HepG2 (cell line): ENCODE measurements at regions not wholly inside any gene's neighbourhood (a gene's known extent, or its start where the extent isn't known, plus 50 kb on each side); places are given as distances from the start of the nearest gene placed in this dataset.

Source experiments
- ATAC-seq: fragments of 200-7000 bp; cut with Tn5 transposase; 3 replicates; pipeline ENCODE4 v1.9.1; 2020; ENCODE audit warnings: mild to moderate bottlenecking, moderate library complexity
- BruUV-seq: library from RNA; stranded (reverse); fragments of 400-500 nt; replicated peaks from 2 replicates; lab custom pipeline; 2021; lab: Mats Ljungman, UMichigan
- CTCF ChIA-PET: fragments of 300-600 bp; formaldehyde crosslinking; extraction: SDS; loops from one replicate; lab custom pipeline; 2021; ENCODE audit warnings: low total read pairs, inconsistent platforms, low intra/inter-chr PET ratio; lab: Yijun Ruan, JAX
- POLR2A ChIA-PET: fragments of 350-600 bp; sonication (Branson Sonifier 250); formaldehyde crosslinking; loops from one replicate; lab custom pipeline; 2020; ENCODE audit warnings: antibody characterized with exemption, inconsistent platforms; lab: Yijun Ruan, JAX
- DNase-seq: peaks from one replicate; pipeline ENCODE4 v3.0.0-alpha.2; 2015; ENCODE audit warnings: low spot score
- FAIRE-seq: peaks from 3 replicates; lab custom pipeline; 2011; peaks lifted over from hg19 to GRCh38; lab: Jason Lieb, UNC
- H2AFZ ChIP-seq: one replicate; pipeline ENCODE4 v1.6.1; 2011; ENCODE audit warnings: low read length, inconsistent platforms
- H3K27ac ChIP-seq: fragments of 300-600 bp; 3 replicates; pipeline ENCODE4 v1.8.0; 2011; ENCODE audit warnings: mixed run types, mild to moderate bottlenecking, mixed read lengths, low read length, inconsistent platforms; ENCODE audit not compliant: insufficient read depth; ENCODE audit errors: extremely low read length
- H3K27me3 ChIP-seq, 2 experiments: fragments of 200-600 bp in 1 of 2; 2 replicates in 1 of 2; 3 replicates in 1 of 2; pipeline versions ENCODE4 v1.6.0 to v1.8.0; 2011; ENCODE audit warnings: low read length in 2 of 2, mild to moderate bottlenecking in 2 of 2, moderate library complexity in 2 of 2, inconsistent platforms in 1 of 2; ENCODE audit not compliant: insufficient read depth in 2 of 2, control insufficient read depth in 1 of 2
- H3K36me3 ChIP-seq, 2 experiments: fragments of 200-600 bp in 1 of 2; replicated peaks in 1 of 2; 2 replicates in 1 of 2; 3 replicates in 1 of 2; pipeline versions ENCODE4 v1.5.1 to v1.8.0; 2011; ENCODE audit warnings: low read length in 2 of 2, inconsistent platforms in 1 of 2; ENCODE audit not compliant: insufficient read depth in 2 of 2, control insufficient read depth in 1 of 2
- H3K4me1 ChIP-seq: 2 replicates; pipeline ENCODE4 v1.5.1; 2012; ENCODE audit warnings: low read length, inconsistent platforms; ENCODE audit not compliant: insufficient read depth
- H3K4me2 ChIP-seq: 2 replicates; pipeline ENCODE4 v1.6.0; 2011; ENCODE audit warnings: low read depth, low read length, inconsistent platforms
- H3K4me3 ChIP-seq, 3 experiments: fragments of 200-600 bp in 1 of 3; sonication (generic), shearing (Covaris generic) in 1 of 3; replicated peaks in 1 of 3; 2 replicates each; pipeline ENCODE4 v1.5.1; 2011 to 2016; ENCODE audit warnings: low read length in 3 of 3, inconsistent platforms in 2 of 3, low read depth in 2 of 3, mild to moderate bottlenecking in 2 of 3, control low read depth in 1 of 3, mixed read lengths in 1 of 3; ENCODE audit not compliant: insufficient read depth in 1 of 3
- H3K79me2 ChIP-seq: one replicate; pipeline ENCODE4 v1.6.1; 2011; ENCODE audit warnings: low read length, inconsistent platforms; ENCODE audit not compliant: insufficient read depth
- H3K9ac ChIP-seq: 2 replicates; pipeline ENCODE4 v1.6.0; 2011; ENCODE audit warnings: mild to moderate bottlenecking, low read depth, low read length, inconsistent platforms; ENCODE audit not compliant: insufficient read depth
- H3K9me3 ChIP-seq: 2 replicates; pipeline ENCODE4 v1.5.1; 2012; ENCODE audit warnings: mild to moderate bottlenecking, low read length
- H4K20me1 ChIP-seq: 2 replicates; pipeline ENCODE4 v1.6.0; 2011; ENCODE audit warnings: inconsistent platforms, mild to moderate bottlenecking, low read length, moderate library complexity; ENCODE audit not compliant: insufficient read depth
- ATAD3A ChIP-seq: sonication (generic); formaldehyde crosslinking; IDR thresholded peaks from 2 replicates; pipeline ENCODE4 v1.4.0; 2020; ENCODE audit warnings: missing genetic modification reagents
- CEBPG ChIP-seq: IDR thresholded peaks from 2 replicates; pipeline ENCODE4 v1.6.1; 2016
- MAFG ChIP-seq: sonication (generic); formaldehyde crosslinking; IDR thresholded peaks from 2 replicates; pipeline ENCODE4 v1.5.1; 2020; ENCODE audit warnings: mild to moderate bottlenecking, missing genetic modification reagents
- NCOR1 ChIP-seq: fragments of 200-600 bp; sonication (generic); IDR thresholded peaks from 2 replicates; pipeline ENCODE4 v1.7.0; 2017; ENCODE audit warnings: antibody characterized with exemption, low read length, borderline replicate concordance
- NFYC ChIP-seq: IDR thresholded peaks from 2 replicates; pipeline ENCODE4 v1.6.1; 2016; ENCODE audit warnings: missing genetic modification reagents, missing compliant biosample characterization
- TARDBP ChIP-seq: sonication (generic); formaldehyde crosslinking; IDR thresholded peaks from 2 replicates; pipeline ENCODE4 v1.8.0; 2022; ENCODE audit warnings: mild to moderate bottlenecking, missing genetic modification reagents
- ZNF276 ChIP-seq: sonication (generic); formaldehyde crosslinking; IDR thresholded peaks from 2 replicates; pipeline ENCODE4 v1.4.0; 2020; ENCODE audit warnings: mild to moderate bottlenecking, low read depth, missing genetic modification reagents
- ZNF337 ChIP-seq: sonication (generic); formaldehyde crosslinking; IDR thresholded peaks from 2 replicates; pipeline ENCODE4 v1.5.1; 2020; ENCODE audit warnings: missing genetic modification reagents, low read depth, mild to moderate bottlenecking, borderline replicate concordance
- ZNF382 ChIP-seq: sonication (generic); formaldehyde crosslinking; IDR thresholded peaks from 2 replicates; pipeline ENCODE4 v1.5.0; 2020; ENCODE audit warnings: missing genetic modification reagents, mild to moderate bottlenecking, borderline replicate concordance
- ZNF432 ChIP-seq: sonication (generic); formaldehyde crosslinking; IDR thresholded peaks from 2 replicates; pipeline ENCODE4 v1.5.0; 2020; ENCODE audit warnings: missing genetic modification reagents, mild to moderate bottlenecking, borderline replicate concordance
- ZNF580 ChIP-seq: IDR thresholded peaks from 2 replicates; pipeline ENCODE4 v1.6.1; 2016; ENCODE audit warnings: low read depth, borderline replicate concordance
- ZNF660 ChIP-seq: sonication (generic); formaldehyde crosslinking; IDR thresholded peaks from 2 replicates; pipeline ENCODE4 v1.5.1; 2020; ENCODE audit warnings: mild to moderate bottlenecking, low read depth, missing genetic modification reagents, borderline replicate concordance
- ZNF816 ChIP-seq: sonication (generic); formaldehyde crosslinking; IDR thresholded peaks from 2 replicates; pipeline ENCODE4 v1.8.0; 2022; ENCODE audit warnings: missing genetic modification reagents, mild to moderate bottlenecking, borderline replicate concordance
- ZSCAN21 ChIP-seq: sonication (generic); formaldehyde crosslinking; IDR thresholded peaks from 2 replicates; pipeline ENCODE4 v1.8.0; 2022; ENCODE audit warnings: mild to moderate bottlenecking, missing genetic modification reagents, moderate library complexity, borderline replicate concordance
- WGBS: methylation state at CpG from one replicate; pipeline ENCODE4 v1.1.6; 2017; ENCODE audit warnings: low lambda C conversion rate; 5-methylcytosine and 5-hydroxymethylcytosine counted together
- in situ Hi-C: cut with HindIII; loops from 2 replicates; pipeline ENCODE4 v1.10.0; 2017; ENCODE audit warnings: low pct_unique_long_range_greater_than_20kb; ENCODE audit not compliant: extremely low pct_ligation_motif_present
- intact Hi-C: fragments of 100-400 bp; cut with micrococcal nuclease; formaldehyde crosslinking; loops from one replicate; pipeline ENCODE4 v1.10.0; 2022; ENCODE audit not compliant: unreplicated experiment
- TF ChIP-seq, protein P1 (sequence below): IDR thresholded peaks from 2 replicates; pipeline ENCODE4 v1.6.1; 2016; ENCODE audit warnings: missing compliant biosample characterization, missing genetic modification reagents, borderline replicate concordance
- TF ChIP-seq, protein P2 (sequence below): sonication (generic); formaldehyde crosslinking; IDR thresholded peaks from 2 replicates; pipeline ENCODE4 v1.8.0; 2022; ENCODE audit warnings: mild to moderate bottlenecking, missing genetic modification reagents, borderline replicate concordance

GRCh38 chr15:99443768-99444446 is 121.9 kb upstream of the MEF2A start:
- no peak overlapping the region for H3K9ac ChIP-seq
- H2AFZ ChIP-seq, result no peak overlapping the region
- ChIA-PET CTCF (no interaction called here), POLR2A (interaction anchor here (1.3 kb wide), 1 partner anchor 23 kb away, joined by 3 read pairs; no protein-coding TSS in a partner anchor)
- intact Hi-C loops, result no loop called here
- no peaks in the 10 kb centered on the region for H3K9me3 ChIP-seq
- no peak for DNase-seq
- peaks cover 5 to 58% of the 10 kb centered on the region in 2 experiments; a peak in 4 of 5 replicates for H3K27me3 ChIP-seq
- 34% methylated on average over 13 of the region's 13 CpGs for WGBS
- no TSS peak for BruUV-seq
- H4K20me1 ChIP-seq, result no peaks in the 10 kb centered on the region
- H3K4me2 ChIP-seq, result no peak overlapping the region
- no peak for TF ChIP-seq ZNF382 (CRISPR knock-in tag)
- no peak for TF ChIP-seq ZNF337 (CRISPR knock-in tag)
- TF ChIP-seq ZNF580 (CRISPR knock-in tag), result no peak
- no peak for TF ChIP-seq ZNF660
- TF ChIP-seq ZNF276 (CRISPR knock-in tag), result no peak
- no peak for TF ChIP-seq TARDBP (CRISPR knock-in tag)
- no peak for TF ChIP-seq NFYC
- no peak for TF ChIP-seq CEBPG (CRISPR knock-in tag)
- no peak for TF ChIP-seq MAFG (CRISPR knock-in tag)
- TF ChIP-seq, protein P1, sequence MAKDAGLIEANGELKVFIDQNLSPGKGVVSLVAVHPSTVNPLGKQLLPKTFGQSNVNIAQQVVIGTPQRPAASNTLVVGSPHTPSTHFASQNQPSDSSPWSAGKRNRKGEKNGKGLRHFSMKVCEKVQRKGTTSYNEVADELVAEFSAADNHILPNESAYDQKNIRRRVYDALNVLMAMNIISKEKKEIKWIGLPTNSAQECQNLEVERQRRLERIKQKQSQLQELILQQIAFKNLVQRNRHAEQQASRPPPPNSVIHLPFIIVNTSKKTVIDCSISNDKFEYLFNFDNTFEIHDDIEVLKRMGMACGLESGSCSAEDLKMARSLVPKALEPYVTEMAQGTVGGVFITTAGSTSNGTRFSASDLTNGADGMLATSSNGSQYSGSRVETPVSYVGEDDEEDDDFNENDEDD (CRISPR knock-in tag), result no peak
- TF ChIP-seq ZSCAN21, result no peak
- no peak for TF ChIP-seq ZNF816 (CRISPR knock-in tag)
- TF ChIP-seq ATAD3A (CRISPR knock-in tag), result no peak
- TF ChIP-seq NCOR1, result no peak
- TF ChIP-seq, protein P2, sequence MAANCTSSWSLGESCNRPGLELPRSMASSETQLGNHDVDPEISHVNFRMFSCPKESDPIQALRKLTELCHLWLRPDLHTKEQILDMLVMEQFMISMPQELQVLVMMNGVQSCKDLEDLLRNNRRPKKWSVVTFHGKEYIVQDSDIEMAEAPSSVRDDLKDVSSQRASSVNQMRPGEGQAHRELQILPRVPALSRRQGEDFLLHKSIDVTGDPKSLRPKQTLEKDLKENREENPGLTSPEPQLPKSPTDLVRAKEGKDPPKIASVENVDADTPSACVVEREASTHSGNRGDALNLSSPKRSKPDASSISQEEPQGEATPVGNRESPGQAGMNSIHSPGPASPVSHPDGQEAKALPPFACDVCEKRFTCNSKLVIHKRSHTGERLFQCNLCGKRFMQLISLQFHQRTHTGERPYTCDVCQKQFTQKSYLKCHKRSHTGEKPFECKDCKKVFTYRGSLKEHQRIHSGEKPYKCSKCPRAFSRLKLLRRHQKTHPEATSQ (CRISPR knock-in tag), result no peak
- TF ChIP-seq ZNF432, result no peak
- in situ Hi-C loops, result no loop called here
- H3K36me3 ChIP-seq, result no peaks in the 10 kb centered on the region
- H3K4me1 ChIP-seq, result peaks cover 16% of the 10 kb centered on the region
- H3K79me2 ChIP-seq, result no peaks in the 10 kb centered on the region
- FAIRE-seq, result no peak
- no peak for ATAC-seq
- no peak overlapping the region for H3K4me3 ChIP-seq
- H3K27ac ChIP-seq, result no peak overlapping the region
